SK-N-SH treated with all-trans-retinoic acid at 6 μM for 48 hours (cell line): ENCODE measurements at regions not wholly inside any gene's neighbourhood (a gene's known extent, or its start where the extent isn't known, plus 50 kb on each side); places are given as distances from the start of the nearest gene placed in this dataset.
"Not testable (repeated sequence)": the region's sequence is repeated elsewhere in the genome, so short reads cannot be mapped to it uniquely, and the experiment has no call there.

Source experiments
- ARNTL ChIP-seq: fragments of 450-650 bp; formaldehyde crosslinking; IDR thresholded peaks from 2 replicates; pipeline ENCODE4 v1.5.0; 2020; ENCODE audit warnings: low read depth, mild to moderate bottlenecking, moderate library complexity, borderline replicate concordance
- CREB5 ChIP-seq: fragments of 250-450 bp; sonication (Bioruptor Pico); IDR thresholded peaks from 2 replicates; pipeline ENCODE4 v1.5.1; 2020; ENCODE audit warnings: low read depth, mild to moderate bottlenecking, moderate library complexity
- CSDC2 ChIP-seq: fragments of 250-450 bp; sonication (Bioruptor Pico); IDR thresholded peaks from 2 replicates; pipeline ENCODE4 v1.5.0; 2020; ENCODE audit warnings: mild to moderate bottlenecking, moderate library complexity
- GLIS3 ChIP-seq: fragments of 250-450 bp; sonication (Bioruptor Pico); IDR thresholded peaks from 2 replicates; pipeline ENCODE4 v1.5.0; 2020; ENCODE audit warnings: mild to moderate bottlenecking, moderate library complexity
- ISL1 ChIP-seq: fragments of 250-450 bp; sonication (Bioruptor Pico); IDR thresholded peaks from 2 replicates; pipeline ENCODE4 v2.1.2; 2022; ENCODE audit warnings: mild to moderate bottlenecking, moderate library complexity
- RARB ChIP-seq: fragments of 250-450 bp; sonication (Bioruptor Pico); IDR thresholded peaks from 2 replicates; pipeline ENCODE4 v1.8.0; 2021; ENCODE audit warnings: mild to moderate bottlenecking, moderate library complexity
- TCF4 ChIP-seq: fragments of 250-450 bp; sonication (Bioruptor Pico); IDR thresholded peaks from 2 replicates; pipeline ENCODE4 v1.8.0; 2021; ENCODE audit warnings: mild to moderate bottlenecking, moderate library complexity, borderline replicate concordance
- TOX ChIP-seq: fragments of 250-450 bp; sonication (Bioruptor Pico); IDR thresholded peaks from 2 replicates; pipeline ENCODE4 v1.8.0; 2021; ENCODE audit warnings: mild to moderate bottlenecking, moderate library complexity, borderline replicate concordance
- TSHZ2 ChIP-seq: fragments of 250-450 bp; sonication (Bioruptor Pico); IDR thresholded peaks from 2 replicates; pipeline ENCODE4 v1.5.0; 2020; ENCODE audit warnings: mild to moderate bottlenecking, moderate library complexity
- ZC3H10 ChIP-seq: fragments of 250-450 bp; sonication (Bioruptor Pico); IDR thresholded peaks from 2 replicates; pipeline ENCODE4 v1.5.1; 2021; ENCODE audit warnings: mild to moderate bottlenecking, moderate library complexity
- ZNF565 ChIP-seq: fragments of 450-650 bp; formaldehyde crosslinking; conservative IDR thresholded peaks from 2 replicates; pipeline ENCODE4 v1.5.0; 2020; ENCODE audit warnings: low read depth, mild to moderate bottlenecking, moderate library complexity
- ZNF70 ChIP-seq: fragments of 450-650 bp; formaldehyde crosslinking; IDR thresholded peaks from 2 replicates; pipeline ENCODE4 v1.5.0; 2020; ENCODE audit warnings: mild to moderate bottlenecking, moderate library complexity
- TF ChIP-seq, protein P1 (sequence below): fragments of 250-450 bp; sonication (Bioruptor Pico); IDR thresholded peaks from 2 replicates; pipeline ENCODE4 v1.8.0; 2020; ENCODE audit warnings: mild to moderate bottlenecking, moderate library complexity, borderline replicate concordance

DNA sequence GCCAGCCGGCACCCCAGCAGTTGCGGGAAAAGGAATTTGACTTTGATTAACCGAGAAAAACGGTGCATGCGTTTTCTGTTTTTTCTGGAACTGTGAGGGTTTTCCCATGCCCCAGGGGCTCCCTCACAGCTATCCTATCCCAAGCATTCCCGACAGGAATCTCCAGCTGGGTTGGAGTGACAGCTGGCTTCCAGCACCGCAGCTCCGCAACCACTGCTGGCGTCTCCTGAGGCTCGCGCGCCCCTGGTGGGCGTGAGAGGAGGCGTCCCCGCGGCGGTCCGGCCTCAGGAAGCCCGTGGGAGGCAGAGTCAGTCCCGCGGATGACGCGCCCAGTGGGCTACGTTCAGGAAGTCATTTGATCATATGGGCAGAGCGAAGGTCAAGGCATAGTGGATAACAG, 623.2 kb downstream of the SPATA31A6 start:
- not testable (repeated sequence) for TF ChIP-seq CREB5 (CRISPR knock-in tag); TCF4; CSDC2; ZC3H10 (CRISPR knock-in tag); ARNTL (CRISPR knock-in tag); ZNF565 (CRISPR knock-in tag); TOX (CRISPR knock-in tag); RARB (CRISPR knock-in tag); TSHZ2 (CRISPR knock-in tag); ISL1; GLIS3 (CRISPR knock-in tag); ZNF70 (CRISPR knock-in tag)
- TF ChIP-seq, protein P1, sequence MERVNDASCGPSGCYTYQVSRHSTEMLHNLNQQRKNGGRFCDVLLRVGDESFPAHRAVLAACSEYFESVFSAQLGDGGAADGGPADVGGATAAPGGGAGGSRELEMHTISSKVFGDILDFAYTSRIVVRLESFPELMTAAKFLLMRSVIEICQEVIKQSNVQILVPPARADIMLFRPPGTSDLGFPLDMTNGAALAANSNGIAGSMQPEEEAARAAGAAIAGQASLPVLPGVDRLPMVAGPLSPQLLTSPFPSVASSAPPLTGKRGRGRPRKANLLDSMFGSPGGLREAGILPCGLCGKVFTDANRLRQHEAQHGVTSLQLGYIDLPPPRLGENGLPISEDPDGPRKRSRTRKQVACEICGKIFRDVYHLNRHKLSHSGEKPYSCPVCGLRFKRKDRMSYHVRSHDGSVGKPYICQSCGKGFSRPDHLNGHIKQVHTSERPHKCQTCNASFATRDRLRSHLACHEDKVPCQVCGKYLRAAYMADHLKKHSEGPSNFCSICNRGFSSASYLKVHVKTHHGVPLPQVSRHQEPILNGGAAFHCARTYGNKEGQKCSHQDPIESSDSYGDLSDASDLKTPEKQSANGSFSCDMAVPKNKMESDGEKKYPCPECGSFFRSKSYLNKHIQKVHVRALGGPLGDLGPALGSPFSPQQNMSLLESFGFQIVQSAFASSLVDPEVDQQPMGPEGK (CRISPR knock-in tag) = not testable (repeated sequence)
